Astrocyte (in vitro differentiated cells and primary cell): ENCODE measurements at regions not wholly inside any gene's neighbourhood (a gene's known extent, or its start where the extent isn't known, plus 50 kb on each side); places are given as distances from the start of the nearest gene placed in this dataset.

Experiments
- CTCF ChIP-seq: IDR thresholded peaks from 2 replicates; pipeline ENCODE4 v1.5.1; 2011; ENCODE audit warnings: low read depth, mild to moderate bottlenecking, inconsistent platforms, low read length, moderate library complexity; ENCODE audit not compliant: insufficient read depth
- EZH2 ChIP-seq: IDR thresholded peaks from 2 replicates; pipeline ENCODE4 v1.6.1; 2012; ENCODE audit warnings: mild to moderate bottlenecking, low read length, inconsistent platforms; ENCODE audit not compliant: insufficient read depth

- TF ChIP-seq CTCF (no peak), EZH2 (no peak)
Observed at GRCh38 chr4:58435871-58436270, 1325.7 kb upstream of the IGFBP7 start.
